ENCODE measurements at regions not wholly inside any gene's neighbourhood (a gene's known extent, or its start where the extent isn't known, plus 50 kb on each side); places are given as distances from the start of the nearest gene placed in this dataset.

- no peak for DNase-seq
These were observed 101.4 kb upstream of the RTL1 start for GRCh38 chr14:101004954-101005353.

GRCh38 chr14:101005447-101005846 is 101.9 kb upstream of the RTL1 start:
- DNase-seq = peak in 1 of 2 donors; percentile 30

GRCh38 chr14:101006008-101006407 is 102.5 kb upstream of the RTL1 start:
- no peak for DNase-seq

GRCh38 chr14:101007004-101007614 is 103.6 kb upstream of the RTL1 start:
- DNase-seq = no peak

GRCh38 chr14:101007765-101008164 is 104.2 kb upstream of the RTL1 start:
- no peak for DNase-seq

- no peak for DNase-seq
These were observed 104.7 kb upstream of the RTL1 start for GRCh38 chr14:101008196-101008595.

- no peak for DNase-seq
These were observed 105.3 kb upstream of the RTL1 start for GRCh38 chr14:101008631-101009336.

GRCh38 chr14:101009531-101009930 is 106.0 kb upstream of the RTL1 start:
- DNase-seq = no peak

GRCh38 chr14:101010293-101010692 is 106.8 kb upstream of the RTL1 start:
- DNase-seq = no peak

GRCh38 chr14:101010835-101011234 is 107.3 kb upstream of the RTL1 start:
- no peak for DNase-seq

GRCh38 chr14:101017209-101017608 is 113.7 kb upstream of the RTL1 start:
- no peak for DNase-seq

- DNase-seq = no peak
These were observed 114.5 kb upstream of the RTL1 start for GRCh38 chr14:101017806-101018560.

- DNase-seq = no peak
These were observed 115.2 kb upstream of the RTL1 start for GRCh38 chr14:101018561-101019290.

GRCh38 chr14:101019541-101019940 is 116.0 kb upstream of the RTL1 start:
- DNase-seq = no peak

- DNase-seq = no peak
These were observed 116.6 kb upstream of the RTL1 start for GRCh38 chr14:101019990-101020710.

- DNase-seq = no peak
These were observed 117.4 kb upstream of the RTL1 start for GRCh38 chr14:101020834-101021370.

GRCh38 chr14:101022121-101022520 is 118.6 kb upstream of the RTL1 start:
- DNase-seq = no peak

GRCh38 chr14:101022916-101023435 is 119.5 kb upstream of the RTL1 start:
- DNase-seq = no peak

- DNase-seq = no peak
These were observed 121.2 kb upstream of the RTL1 start for GRCh38 chr14:101024686-101025085.

- DNase-seq = no peak
These were observed 121.6 kb upstream of the RTL1 start for GRCh38 chr14:101025131-101025530.

GRCh38 chr14:101025696-101026095 is 122.2 kb upstream of the RTL1 start:
- DNase-seq = no peak

- DNase-seq = no peak
These were observed 122.8 kb upstream of the RTL1 start for GRCh38 chr14:101026341-101026740.

All from CD4-positive, alpha-beta T cell treated with Interferon alpha-2 for 1 hour (primary cell).